Activated CD4-positive, alpha-beta T cell treated with anti-CD3 and anti-CD28 coated beads, Interleukin-2, amount 50 U/mL, for 4 hours (primary cell): ENCODE measurements at regions not wholly inside any gene's neighbourhood (a gene's known extent, or its start where the extent isn't known, plus 50 kb on each side); places are given as distances from the start of the nearest gene placed in this dataset.
A peak's percentile ranks its signal among the peaks of the same experiment; 100 is the strongest.
"Not testable (repeated sequence)": the region's sequence is repeated elsewhere in the genome, so short reads cannot be mapped to it uniquely, and the experiment has no call there.

ENCODE experiments used
- DNase-seq, 2 experiments: peaks; one replicate each; pipeline ENCODE4 v3.0.0-alpha.2; 2020

GRCh38 chr1:233790662-233791371 is 113.7 kb upstream of the SLC35F3 start:
- peak in 1 of 2 experiments; percentile 6 for DNase-seq

- no peak for DNase-seq
Measured at GRCh38 chr1:233791372-233791703, 113.1 kb upstream of the SLC35F3 start.

GRCh38 chr1:233791721-233792120 is 112.8 kb upstream of the SLC35F3 start:
- no peak for DNase-seq

GRCh38 chr1:233794863-233795262 is 109.6 kb upstream of the SLC35F3 start:
- no peak for DNase-seq

GRCh38 chr1:233796146-233796783 is 108.2 kb upstream of the SLC35F3 start:
- no peak for DNase-seq

- no peak for DNase-seq
Measured at GRCh38 chr1:233802611-233803010, 101.9 kb upstream of the SLC35F3 start.

- no peak for DNase-seq
Measured at GRCh38 chr1:233805786-233806185, 98.7 kb upstream of the SLC35F3 start.

- no peak for DNase-seq
Measured at GRCh38 chr1:233815357-233815756, 89.1 kb upstream of the SLC35F3 start.

GRCh38 chr1:233815865-233816264 is 88.6 kb upstream of the SLC35F3 start:
- DNase-seq, result no peak

- DNase-seq, result no peak
Measured at GRCh38 chr1:233816348-233816747, 88.1 kb upstream of the SLC35F3 start.

GRCh38 chr1:233819042-233819441 is 85.4 kb upstream of the SLC35F3 start:
- DNase-seq, result no peak

GRCh38 chr1:233824179-233824578 is 80.3 kb upstream of the SLC35F3 start:
- not testable (repeated sequence) for DNase-seq

GRCh38 chr1:233827937-233828336 is 76.5 kb upstream of the SLC35F3 start:
- not testable (repeated sequence) for DNase-seq

- no peak for DNase-seq
Measured at GRCh38 chr1:233828480-233828879, 76.0 kb upstream of the SLC35F3 start.

GRCh38 chr1:233834609-233835008 is 69.9 kb upstream of the SLC35F3 start:
- no peak for DNase-seq

- not testable (repeated sequence) for DNase-seq
Measured at GRCh38 chr1:233838207-233838606, 66.3 kb upstream of the SLC35F3 start.

GRCh38 chr1:233843525-233844204 is 60.8 kb upstream of the SLC35F3 start:
- no peak for DNase-seq

- no peak for DNase-seq
Measured at GRCh38 chr1:233844275-233844674, 60.2 kb upstream of the SLC35F3 start.

- DNase-seq, result no peak
Measured at GRCh38 chr1:233844692-233845091, 59.8 kb upstream of the SLC35F3 start.
